IgD-negative memory B cell (primary cell): ENCODE measurements at regions not wholly inside any gene's neighbourhood (a gene's known extent, or its start where the extent isn't known, plus 50 kb on each side); places are given as distances from the start of the nearest gene placed in this dataset.
A peak's percentile ranks its signal among the peaks of the same experiment; 100 is the strongest.

ENCODE experiments used
- H3K27ac Mint-ChIP-seq, 3 donors: one replicate each; pipeline ENCODE4 v1.8.0; 2020 to 2022; ENCODE audit warnings: mild to moderate bottlenecking in 3 of 3, mixed read lengths in 3 of 3, moderate library complexity in 1 of 3
- H3K27me3 Mint-ChIP-seq: one replicate; pipeline ENCODE4 v1.8.0; 2021; ENCODE audit warnings: mixed read lengths
- H3K36me3 Mint-ChIP-seq: one replicate; pipeline ENCODE4 v1.8.0; 2020; ENCODE audit warnings: mild to moderate bottlenecking, mixed read lengths
- H3K4me1 Mint-ChIP-seq, 3 donors: one replicate each; pipeline ENCODE4 v1.8.0; 2020 to 2022; ENCODE audit warnings: mixed read lengths in 3 of 3, mild to moderate bottlenecking in 1 of 3
- H3K4me3 Mint-ChIP-seq, 4 donors: one replicate each; pipeline ENCODE4 v1.8.0; 2020 to 2022; ENCODE audit warnings: mild to moderate bottlenecking in 4 of 4, mixed read lengths in 4 of 4, moderate library complexity in 3 of 4
- H3K9me3 Mint-ChIP-seq, 3 donors: one replicate each; pipeline ENCODE4 v1.8.0; 2020 to 2021; ENCODE audit warnings: mixed read lengths in 3 of 3, mild to moderate bottlenecking in 1 of 3

GRCh38 chr5:146940295-146940694 lies 61.7 kb upstream of the PPP2R2B start:
- no peaks in the 10 kb centered on the region for H3K4me1 Mint-ChIP-seq
- H3K36me3 Mint-ChIP-seq = peaks cover 2% of the 10 kb centered on the region
- H3K27me3 Mint-ChIP-seq = no peaks in the 10 kb centered on the region
- no peak overlapping the region for H3K27ac Mint-ChIP-seq
- H3K9me3 Mint-ChIP-seq = no peaks in the 10 kb centered on the region
- no peak overlapping the region for H3K4me3 Mint-ChIP-seq

DNA sequence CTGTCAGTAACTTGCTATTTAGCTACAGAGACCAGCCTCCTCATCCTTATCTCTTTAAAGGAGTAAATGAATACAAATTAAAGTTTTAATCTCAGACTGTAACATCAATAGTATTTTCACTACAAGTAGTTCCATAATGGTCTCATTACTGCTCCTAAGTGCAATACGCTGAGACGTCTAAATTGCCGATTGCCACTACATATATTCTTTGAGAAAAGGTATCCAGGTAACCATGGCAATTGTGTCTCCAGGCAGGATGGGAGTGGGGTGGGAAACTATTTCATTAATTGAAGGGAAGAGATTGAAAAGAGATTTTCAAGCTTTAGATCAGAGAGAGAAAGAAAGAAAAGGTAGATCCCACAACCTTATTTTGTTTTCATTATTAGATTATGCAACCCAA lies 65.5 kb upstream of the PPP2R2B start:
- Mint-ChIP-seq H3K27ac (no peak overlapping the region), H3K9me3 (peaks cover 0 to 2% (median 0%) of the 10 kb centered on the region in 3 donors), H3K4me1 (no peaks in the 10 kb centered on the region), H3K36me3 (no peaks in the 10 kb centered on the region), H3K27me3 (no peaks in the 10 kb centered on the region), H3K4me3 (no peak overlapping the region)

DNA sequence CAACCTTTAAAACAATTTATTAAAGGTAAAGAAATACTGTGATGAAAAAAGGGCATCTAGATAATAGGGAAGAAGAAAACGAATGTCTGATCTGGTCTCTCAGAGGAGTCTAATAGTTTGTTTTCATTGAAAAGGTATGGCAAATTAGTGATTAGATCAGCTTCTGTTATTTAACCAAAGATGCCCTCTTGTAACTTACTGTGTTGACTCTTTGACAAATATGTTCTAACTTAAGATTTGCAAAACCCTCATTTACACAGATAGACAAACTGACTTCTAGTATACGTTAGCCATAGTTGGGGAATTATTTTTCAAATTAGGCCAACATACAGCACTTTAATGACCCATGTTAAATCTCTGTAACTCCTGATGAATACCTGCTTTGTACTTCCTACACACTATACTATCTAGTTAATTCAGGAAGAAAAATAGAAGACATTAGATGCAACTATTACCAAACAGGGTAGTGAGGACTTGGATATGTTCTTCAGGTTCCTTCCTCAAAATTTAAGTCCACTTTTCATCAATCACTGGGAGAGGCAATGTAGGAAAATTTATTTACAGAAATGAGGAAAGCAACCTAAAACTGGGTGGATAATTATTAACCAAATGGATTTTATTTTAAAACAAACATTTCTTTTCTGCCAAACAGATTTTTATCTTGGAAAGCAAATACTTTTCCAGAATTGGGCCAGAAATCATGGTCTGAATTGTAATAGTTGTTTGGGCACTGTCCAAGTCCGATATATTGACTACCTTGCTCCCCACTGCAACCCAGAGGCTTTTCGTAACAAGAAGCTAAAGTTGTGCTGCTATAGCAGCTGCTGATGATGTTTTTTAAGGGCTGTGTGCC lies 66.4 kb upstream of the PPP2R2B start:
- H3K4me1 Mint-ChIP-seq = no peaks in the 10 kb centered on the region
- no peaks in the 10 kb centered on the region for H3K36me3 Mint-ChIP-seq
- H3K4me3 Mint-ChIP-seq = no peak overlapping the region
- H3K9me3 Mint-ChIP-seq = peaks cover 0 to 2% (median 0%) of the 10 kb centered on the region in 3 donors
- no peak overlapping the region for H3K27ac Mint-ChIP-seq
- H3K27me3 Mint-ChIP-seq = no peaks in the 10 kb centered on the region

GRCh38 chr5:146945617-146946084 lies 67.1 kb upstream of the PPP2R2B start:
- H3K9me3 Mint-ChIP-seq = peaks cover 0 to 2% (median 0%) of the 10 kb centered on the region in 3 donors
- no peaks in the 10 kb centered on the region for H3K36me3 Mint-ChIP-seq
- H3K4me3 Mint-ChIP-seq = no peak overlapping the region
- H3K27me3 Mint-ChIP-seq = no peaks in the 10 kb centered on the region
- no peaks in the 10 kb centered on the region for H3K4me1 Mint-ChIP-seq
- H3K27ac Mint-ChIP-seq = no peak overlapping the region

- H3K4me1 Mint-ChIP-seq = no peaks in the 10 kb centered on the region
- peaks cover 0 to 2% (median 0%) of the 10 kb centered on the region in 3 donors for H3K9me3 Mint-ChIP-seq
- no peaks in the 10 kb centered on the region for H3K27me3 Mint-ChIP-seq
- H3K36me3 Mint-ChIP-seq = no peaks in the 10 kb centered on the region
- peak overlapping the region in 1 of 3 donors; percentile 68 for H3K27ac Mint-ChIP-seq
- H3K4me3 Mint-ChIP-seq = no peak overlapping the region
Observed at GRCh38 chr5:146947181-146947941, 68.8 kb upstream of the PPP2R2B start.

DNA sequence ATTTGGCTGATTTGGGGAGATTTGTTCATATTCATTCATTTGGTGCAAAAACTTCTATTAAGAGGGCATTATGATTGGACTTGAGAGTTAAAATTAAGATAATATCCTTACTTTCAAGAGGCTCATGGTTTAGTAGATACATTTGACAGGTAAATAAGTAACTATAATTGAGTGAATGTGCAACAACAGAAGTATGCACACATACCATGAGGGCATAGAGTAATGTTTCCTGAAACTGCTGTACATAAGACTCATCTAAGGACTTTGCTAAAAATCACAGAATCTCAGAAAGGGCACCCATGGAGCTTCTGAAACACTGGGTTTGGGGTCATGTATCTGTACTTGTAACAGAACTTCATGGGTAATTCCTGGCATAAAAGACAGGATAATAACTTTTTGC lies 70.1 kb upstream of the PPP2R2B start:
- Mint-ChIP-seq H3K9me3 (peaks cover 0 to 2% (median 0%) of the 10 kb centered on the region in 3 donors), H3K27me3 (no peaks in the 10 kb centered on the region), H3K4me1 (no peaks in the 10 kb centered on the region), H3K27ac (no peak overlapping the region), H3K4me3 (no peak overlapping the region), H3K36me3 (no peaks in the 10 kb centered on the region)

- Mint-ChIP-seq H3K36me3 (no peaks in the 10 kb centered on the region), H3K9me3 (no peaks in the 10 kb centered on the region), H3K27me3 (no peaks in the 10 kb centered on the region), H3K27ac (no peak overlapping the region), H3K4me3 (no peak overlapping the region), H3K4me1 (no peaks in the 10 kb centered on the region)
Observed at GRCh38 chr5:146952168-146952567, 73.6 kb upstream of the PPP2R2B start.

DNA sequence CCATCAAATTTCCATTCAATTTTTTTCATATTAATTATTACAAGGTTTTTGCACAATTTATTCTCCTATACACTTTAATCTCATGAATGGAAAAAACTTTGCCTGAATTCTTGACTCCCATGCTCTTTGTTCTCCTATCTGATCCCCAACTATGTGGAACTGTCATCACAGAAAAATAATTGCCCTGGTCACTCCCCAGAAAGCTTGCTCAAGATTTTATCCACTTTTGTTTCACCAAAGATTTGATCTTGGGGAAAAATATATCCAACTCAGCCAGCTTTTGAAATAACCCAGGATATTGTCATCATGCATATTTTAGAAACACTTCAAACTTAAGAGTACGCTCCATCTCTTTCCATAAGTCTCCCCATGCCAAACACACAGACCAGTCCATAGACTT lies 77.7 kb upstream of the PPP2R2B start:
- H3K9me3 Mint-ChIP-seq = no peaks in the 10 kb centered on the region
- H3K36me3 Mint-ChIP-seq = no peaks in the 10 kb centered on the region
- H3K4me1 Mint-ChIP-seq = no peaks in the 10 kb centered on the region
- no peak overlapping the region for H3K27ac Mint-ChIP-seq
- no peak overlapping the region for H3K4me3 Mint-ChIP-seq
- H3K27me3 Mint-ChIP-seq = no peaks in the 10 kb centered on the region

GRCh38 chr5:146959360-146959759 lies 80.8 kb upstream of the PPP2R2B start:
- Mint-ChIP-seq H3K27me3 (peaks cover 2% of the 10 kb centered on the region), H3K36me3 (no peaks in the 10 kb centered on the region), H3K27ac (no peak overlapping the region), H3K9me3 (no peaks in the 10 kb centered on the region), H3K4me3 (no peak overlapping the region), H3K4me1 (no peaks in the 10 kb centered on the region)

- Mint-ChIP-seq H3K27ac (no peak overlapping the region), H3K4me3 (no peak overlapping the region), H3K4me1 (no peaks in the 10 kb centered on the region), H3K9me3 (no peaks in the 10 kb centered on the region), H3K27me3 (peaks cover 2% of the 10 kb centered on the region), H3K36me3 (no peaks in the 10 kb centered on the region)
Observed at GRCh38 chr5:146962801-146963355, 84.3 kb upstream of the PPP2R2B start.

GRCh38 chr5:146965761-146966659 lies 87.5 kb upstream of the PPP2R2B start:
- no peak overlapping the region for H3K27ac Mint-ChIP-seq
- H3K4me3 Mint-ChIP-seq = no peak overlapping the region
- H3K9me3 Mint-ChIP-seq = no peaks in the 10 kb centered on the region
- H3K27me3 Mint-ChIP-seq = peaks cover 2% of the 10 kb centered on the region
- H3K36me3 Mint-ChIP-seq = no peaks in the 10 kb centered on the region
- no peaks in the 10 kb centered on the region for H3K4me1 Mint-ChIP-seq

DNA sequence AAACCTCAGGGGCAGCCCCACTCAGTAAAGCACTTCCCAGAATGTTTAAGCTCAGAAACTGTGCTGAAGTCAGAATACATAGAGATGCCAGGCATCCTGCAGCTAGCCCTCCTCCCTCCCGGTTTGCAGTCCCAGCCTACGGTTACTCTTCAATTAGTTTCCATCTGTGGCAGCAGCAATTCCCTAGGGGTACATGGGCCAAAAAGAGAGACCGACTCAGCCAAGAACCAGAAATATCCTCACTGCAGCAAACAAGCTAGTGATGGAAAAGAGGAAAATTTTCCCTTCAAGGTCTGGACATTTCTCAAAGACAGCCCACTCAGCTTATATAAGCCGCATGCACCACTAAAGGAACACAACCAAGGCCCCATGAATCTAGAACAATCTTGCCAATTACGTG lies 89.1 kb upstream of the PPP2R2B start:
- H3K4me3 Mint-ChIP-seq = no peak overlapping the region
- no peaks in the 10 kb centered on the region for H3K27me3 Mint-ChIP-seq
- no peaks in the 10 kb centered on the region for H3K4me1 Mint-ChIP-seq
- no peaks in the 10 kb centered on the region for H3K36me3 Mint-ChIP-seq
- no peak overlapping the region for H3K27ac Mint-ChIP-seq
- H3K9me3 Mint-ChIP-seq = no peaks in the 10 kb centered on the region

DNA sequence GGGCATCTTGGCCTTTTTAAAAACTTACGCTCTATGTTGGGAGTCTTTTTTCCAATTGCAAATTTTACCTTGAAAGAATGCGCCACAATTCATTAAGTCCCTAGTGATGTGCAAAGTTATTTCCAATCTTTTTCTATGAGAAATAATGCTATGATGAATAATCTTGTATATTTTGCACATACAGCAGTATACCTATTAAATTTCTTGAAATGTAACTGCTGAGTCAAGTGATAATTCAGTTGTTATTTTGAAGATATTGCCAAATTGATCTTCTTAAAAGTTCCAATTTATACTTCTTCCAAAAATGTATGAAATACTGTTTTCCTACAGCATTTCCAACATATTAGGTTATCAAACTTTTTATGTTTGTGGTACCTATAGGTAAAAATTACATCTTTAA lies 92.8 kb upstream of the PPP2R2B start:
- Mint-ChIP-seq H3K27me3 (no peaks in the 10 kb centered on the region), H3K4me3 (no peak overlapping the region), H3K9me3 (no peaks in the 10 kb centered on the region), H3K27ac (no peak overlapping the region), H3K36me3 (no peaks in the 10 kb centered on the region), H3K4me1 (no peaks in the 10 kb centered on the region)

- Mint-ChIP-seq H3K9me3 (peaks cover 6 to 23% (median 12%) of the 10 kb centered on the region in 3 donors), H3K27me3 (peaks cover 1% of the 10 kb centered on the region), H3K36me3 (peaks cover 2% of the 10 kb centered on the region), H3K27ac (no peak overlapping the region), H3K4me1 (no peaks in the 10 kb centered on the region), H3K4me3 (no peak overlapping the region)
Observed at GRCh38 chr5:146986469-146986868, 107.9 kb upstream of the PPP2R2B start.
